ENCODE measurements at regions not wholly inside any gene's neighbourhood (a gene's known extent, or its start where the extent isn't known, plus 50 kb on each side); places are given as distances from the start of the nearest gene placed in this dataset.

- H3K9me3 Mint-ChIP-seq, result peaks cover 15% of the 10 kb centered on the region
- H3K36me3 ChIP-seq (ENCODE audit: insufficient read depth), result no peaks in the 10 kb centered on the region
- peaks cover 13% of the 10 kb centered on the region for H3K4me1 Mint-ChIP-seq
- peaks cover 5% of the 10 kb centered on the region for H3K27me3 Mint-ChIP-seq (ENCODE audit: insufficient read depth, low read depth, poor library complexity)
- H4K20me1 ChIP-seq (replicated peaks; ENCODE audit: insufficient read depth), result no peaks in the 10 kb centered on the region
- H3K4me2 ChIP-seq, result no peak overlapping the region
- no peaks in the 10 kb centered on the region for H3K79me2 ChIP-seq (replicated peaks; ENCODE audit: insufficient read depth)
- no peak for DNase-seq (ENCODE audit: low spot score)
- H3K4me3 ChIP-seq, result no peak overlapping the region
- peaks cover 11% of the 10 kb centered on the region for H3K4me1 ChIP-seq (ENCODE audit: insufficient read depth)
- H2AFZ ChIP-seq, result no peak overlapping the region
- H3K4me3 Mint-ChIP-seq, result no peak overlapping the region
- H3K36me3 Mint-ChIP-seq (ENCODE audit: low read depth), result no peaks in the 10 kb centered on the region
- no peak for ATAC-seq
- H3K9me2 ChIP-seq (ENCODE audit: insufficient read depth), result no peaks in the 10 kb centered on the region
- no peak overlapping the region for H3K27ac Mint-ChIP-seq
- TF ChIP-seq NANOG (IDR thresholded peaks at IDR 0.05; ENCODE audit: borderline replicate concordance) (no peak), ZNF462 (CRISPR knock-in tag; IDR thresholded peaks at IDR 0.05) (no peak), EZH2phosphoT487 (IDR thresholded peaks at IDR 0.05; ENCODE audit: unreplicated experiment) (no peak), STAT1 (IDR thresholded peaks at IDR 0.05; ENCODE audit: unreplicated experiment) (no peak), ETS1 (IDR thresholded peaks at IDR 0.05) (no peak), JUNB (IDR thresholded peaks at IDR 0.05; ENCODE audit: unreplicated experiment) (no peak), ZNF331 (CRISPR knock-in tag; IDR thresholded peaks at IDR 0.05; ENCODE audit: low read depth) (no peak), POLR2AphosphoS5 (IDR thresholded peaks at IDR 0.05; ENCODE audit: low read depth) (no peak), ZNF114 (CRISPR knock-in tag; IDR thresholded peaks at IDR 0.05) (no peak)
- no peaks in the 10 kb centered on the region for H3F3A ChIP-seq (replicated peaks; ENCODE audit: low read depth)
- no peaks in the 10 kb centered on the region for H3K27me3 ChIP-seq (ENCODE audit: insufficient read depth)
- no peak overlapping the region for H3K27ac ChIP-seq (ENCODE audit: low read depth)
Observed at GRCh38 chr2:30068067-30068466, 78.7 kb upstream of the YPEL5 start.

Data from GM23338 (cell line).